Astrocyte (in vitro differentiated cells and primary cell): ENCODE measurements at regions not wholly inside any gene's neighbourhood (a gene's known extent, or its start where the extent isn't known, plus 50 kb on each side); places are given as distances from the start of the nearest gene placed in this dataset.

Experiments used
- EZH2 ChIP-seq: IDR thresholded peaks from 2 replicates; pipeline ENCODE4 v1.6.1; 2012; ENCODE audit warnings: mild to moderate bottlenecking, low read length, inconsistent platforms; ENCODE audit not compliant: insufficient read depth
- TF ChIP-seq, protein P1 (sequence below): IDR thresholded peaks from 2 replicates; pipeline ENCODE4 v1.5.1; 2011; ENCODE audit warnings: low read depth, mild to moderate bottlenecking, inconsistent platforms, low read length, moderate library complexity; ENCODE audit not compliant: insufficient read depth

DNA sequence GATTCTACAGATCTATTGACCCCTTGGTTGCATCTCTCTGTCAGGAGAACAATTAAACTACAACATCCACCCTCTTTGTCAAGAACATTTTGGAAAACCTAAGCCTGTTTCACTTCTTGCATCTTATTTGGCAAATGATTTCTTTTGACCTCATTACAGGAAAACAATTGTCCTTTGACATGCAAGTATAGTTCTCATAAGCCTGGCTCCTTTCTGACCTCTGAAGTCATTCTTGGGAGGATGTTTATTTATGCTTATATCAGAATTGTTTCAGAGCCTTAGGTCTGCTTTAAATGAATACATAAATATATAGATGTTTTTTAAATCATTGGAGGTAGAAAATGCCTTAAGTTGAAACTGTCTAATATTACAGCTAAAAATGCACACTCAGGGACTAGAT, 361.3 kb upstream of the PTGER4 start:
- TF ChIP-seq, protein P1, sequence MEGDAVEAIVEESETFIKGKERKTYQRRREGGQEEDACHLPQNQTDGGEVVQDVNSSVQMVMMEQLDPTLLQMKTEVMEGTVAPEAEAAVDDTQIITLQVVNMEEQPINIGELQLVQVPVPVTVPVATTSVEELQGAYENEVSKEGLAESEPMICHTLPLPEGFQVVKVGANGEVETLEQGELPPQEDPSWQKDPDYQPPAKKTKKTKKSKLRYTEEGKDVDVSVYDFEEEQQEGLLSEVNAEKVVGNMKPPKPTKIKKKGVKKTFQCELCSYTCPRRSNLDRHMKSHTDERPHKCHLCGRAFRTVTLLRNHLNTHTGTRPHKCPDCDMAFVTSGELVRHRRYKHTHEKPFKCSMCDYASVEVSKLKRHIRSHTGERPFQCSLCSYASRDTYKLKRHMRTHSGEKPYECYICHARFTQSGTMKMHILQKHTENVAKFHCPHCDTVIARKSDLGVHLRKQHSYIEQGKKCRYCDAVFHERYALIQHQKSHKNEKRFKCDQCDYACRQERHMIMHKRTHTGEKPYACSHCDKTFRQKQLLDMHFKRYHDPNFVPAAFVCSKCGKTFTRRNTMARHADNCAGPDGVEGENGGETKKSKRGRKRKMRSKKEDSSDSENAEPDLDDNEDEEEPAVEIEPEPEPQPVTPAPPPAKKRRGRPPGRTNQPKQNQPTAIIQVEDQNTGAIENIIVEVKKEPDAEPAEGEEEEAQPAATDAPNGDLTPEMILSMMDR: no peak
- no peak for TF ChIP-seq EZH2
